B cell (primary cell): ENCODE measurements at regions not wholly inside any gene's neighbourhood (a gene's known extent, or its start where the extent isn't known, plus 50 kb on each side); places are given as distances from the start of the nearest gene placed in this dataset.

ENCODE experiments used
- ATAC-seq: fragments of 200-7000 bp; cut with Tn5 transposase; one replicate; pipeline ENCODE4 v1.10.0; 2021; ENCODE audit warnings: low read depth, mild to moderate bottlenecking, moderate number of reproducible peaks, moderate library complexity
- CTCF ChIA-PET: fragments of 350-600 bp; sonication (Branson Sonifier 250); formaldehyde crosslinking; loops from one replicate; lab custom pipeline; 2021; ENCODE audit warnings: antibody characterized with exemption, inconsistent platforms; lab: Charles Lee
- POLR2A ChIA-PET: fragments of 350-600 bp; sonication (Branson Sonifier 250); formaldehyde crosslinking; loops from one replicate; lab custom pipeline; 2021; ENCODE audit warnings: antibody characterized with exemption; lab: Charles Lee
- DNase-seq: peaks from one replicate; pipeline ENCODE4 v3.0.0; 2013
- H2AFZ ChIP-seq: 2 replicates; pipeline ENCODE4 v1.6.1; 2012; ENCODE audit warnings: mild to moderate bottlenecking, low read depth, low read length; ENCODE audit not compliant: insufficient read depth, poor library complexity, severe bottlenecking
- H3K27ac ChIP-seq, 2 donors: 1 replicate in 1 of 2; 2 replicates in 1 of 2; pipeline ENCODE4 v1.5.1; 2012 to 2013; ENCODE audit warnings: low read length in 2 of 2, mild to moderate bottlenecking in 2 of 2, moderate library complexity in 1 of 2
- H3K27me3 ChIP-seq, 4 experiments: fragments of 200-600 bp in 1 of 4; sonication (generic) in 1 of 4; replicated peaks in 1 of 4; 1 replicate in 2 of 4; 2 replicates in 2 of 4; pipeline versions ENCODE4 v1.6.1 to v1.7.0; 2013 to 2016; ENCODE audit warnings: low read length in 3 of 4, mild to moderate bottlenecking in 2 of 4, mixed read lengths in 1 of 4, moderate library complexity in 1 of 4; ENCODE audit not compliant: insufficient read depth in 4 of 4, control insufficient read depth in 3 of 4; ENCODE audit errors: control extremely low read depth in 1 of 4
- H3K36me3 ChIP-seq, 2 experiments: replicated peaks in 1 of 2; 1 replicate in 1 of 2; 2 replicates in 1 of 2; pipeline versions ENCODE4 v1.6.1 to v1.7.1; 2013; ENCODE audit warnings: low read length in 1 of 2; ENCODE audit not compliant: insufficient read depth in 2 of 2, control insufficient read depth in 1 of 2; ENCODE audit errors: control extremely low read depth in 1 of 2, extremely low read depth in 1 of 2
- H3K4me1 ChIP-seq, 2 donors: fragments of 200-600 bp in 1 of 2; sonication (generic) in 1 of 2; 1 replicate in 1 of 2; 2 replicates in 1 of 2; pipeline versions ENCODE4 v1.5.1 to v1.6.1; 2013 to 2017; ENCODE audit warnings: low read length in 2 of 2; ENCODE audit not compliant: control insufficient read depth in 2 of 2, insufficient read depth in 2 of 2
- H3K4me2 ChIP-seq: replicated peaks from 2 replicates; pipeline ENCODE3; 2012; ENCODE audit warnings: mild to moderate bottlenecking, low read depth, low read length; ENCODE audit not compliant: poor library complexity, severe bottlenecking
- H3K4me3 ChIP-seq, 5 experiments: fragments of 200-600 bp in 1 of 5; sonication (generic) in 1 of 5; 1 replicate in 3 of 5; 2 replicates in 2 of 5; pipeline versions ENCODE4 v1.5.1 to v1.7.0; 2011 to 2016; ENCODE audit warnings: low read length in 4 of 5, mild to moderate bottlenecking in 4 of 5, low read depth in 2 of 5, control low read depth in 1 of 5, moderate library complexity in 1 of 5; ENCODE audit not compliant: insufficient read depth in 1 of 5; ENCODE audit errors: control extremely low read depth in 1 of 5, extremely low read depth in 1 of 5
- H3K79me2 ChIP-seq: fragments of 200-600 bp; sonication (generic); one replicate; pipeline ENCODE4 v1.6.0; 2016; ENCODE audit warnings: low read length; ENCODE audit not compliant: control insufficient read depth, insufficient read depth
- H3K9ac ChIP-seq: fragments of 200-600 bp; sonication (generic); 2 replicates; pipeline ENCODE4 v1.6.1; 2017; ENCODE audit warnings: mild to moderate bottlenecking, low read length, moderate library complexity
- H3K9me3 ChIP-seq, 3 donors: one replicate each; pipeline versions ENCODE4 v1.6.1 to v1.7.1; 2013; ENCODE audit warnings: low read length in 2 of 3; ENCODE audit not compliant: control insufficient read depth in 2 of 3, insufficient read depth in 1 of 3; ENCODE audit errors: control extremely low read depth in 1 of 3
- H4K20me1 ChIP-seq: 2 replicates; pipeline ENCODE4 v1.6.0; 2012; ENCODE audit warnings: mild to moderate bottlenecking, low read length; ENCODE audit not compliant: insufficient read depth, control insufficient read depth, poor library complexity, severe bottlenecking
- H3K27ac Mint-ChIP-seq: one replicate; pipeline ENCODE4 v1.8.0; 2021; ENCODE audit warnings: mixed read lengths
- H3K27me3 Mint-ChIP-seq: one replicate; pipeline ENCODE4 v1.8.0; 2021; ENCODE audit warnings: mixed read lengths
- H3K4me1 Mint-ChIP-seq: one replicate; pipeline ENCODE4 v1.8.0; 2021; ENCODE audit warnings: mixed read lengths
- H3K4me3 Mint-ChIP-seq: one replicate; pipeline ENCODE4 v1.8.0; 2021; ENCODE audit warnings: mixed read lengths
- H3K9me3 Mint-ChIP-seq: one replicate; pipeline ENCODE4 v1.8.0; 2022; ENCODE audit warnings: mixed read lengths; ENCODE audit not compliant: insufficient read depth
- CTCF ChIP-seq: fragments of 200-600 bp; IDR thresholded peaks from one replicate; pipeline ENCODE4 v1.8.0; 2022; ENCODE audit warnings: antibody characterized with exemption, mild to moderate bottlenecking
- EZH2 ChIP-seq: IDR thresholded peaks from 2 replicates; pipeline ENCODE4 v1.6.1; 2012; ENCODE audit warnings: borderline replicate concordance, low read depth, mild to moderate bottlenecking, moderate library complexity, low read length; ENCODE audit not compliant: insufficient read depth, poor library complexity, severe bottlenecking
- WGBS: methylation state at CpG from one replicate; pipeline ENCODE4 v1.1.5; 2013; ENCODE audit warnings: missing lambda C conversion rate; ENCODE audit not compliant: insufficient coverage; 5-methylcytosine and 5-hydroxymethylcytosine counted together
- intact Hi-C: fragments of 100-400 bp; cut with micrococcal nuclease; formaldehyde crosslinking; loops from one replicate; pipeline ENCODE4 v1.10.0; 2022

- Histone ChIP-seq H3K4me1 (no peaks in the 10 kb centered on the region), H3K4me2 (no peak overlapping the region), H2AFZ (no peak overlapping the region), H3K9ac (no peak overlapping the region), H3K79me2 (no peaks in the 10 kb centered on the region), H3K27me3 (peaks cover 0 to 14% (median 3%) of the 10 kb centered on the region in 4 experiments), H4K20me1 (no peaks in the 10 kb centered on the region), H3K27ac (no peak overlapping the region), H3K36me3 (no peaks in the 10 kb centered on the region), H3K4me3 (no peak overlapping the region), H3K9me3 (no peaks in the 10 kb centered on the region)
- peak; percentile 47 for ATAC-seq
- intact Hi-C loops = loop anchor here (1.0 to 10.0 kb wide), 4 partner anchors 844 to 1216 kb away; partner anchors contain the start of gene CNKSR2
- Mint-ChIP-seq H3K4me3 (no peak overlapping the region), H3K27ac (no peak overlapping the region), H3K27me3 (peaks cover 24% of the 10 kb centered on the region), H3K9me3 (no peaks in the 10 kb centered on the region), H3K4me1 (peaks cover 2% of the 10 kb centered on the region)
- no CpG with 5 or more reads among the region's 9 CpGs for WGBS
- peak; percentile 60 for DNase-seq
- TF ChIP-seq EZH2 (no peak), CTCF (peak; percentile 75)
- CTCF ChIA-PET = interaction anchor here (0.9 to 7.7 kb wide), 11 partner anchors 9 to 1215 kb away, joined by 3 to 129 read pairs (median 5); no protein-coding TSS in a partner anchor
- POLR2A ChIA-PET = no interaction called here
These were observed 263.8 kb upstream of the RPS6KA3 start for GRCh38 chrX:20530406-20530921.

GRCh38 chrX:20529711-20530110 lies 263.0 kb upstream of the RPS6KA3 start:
- Histone ChIP-seq H2AFZ (no peak overlapping the region), H3K4me2 (no peak overlapping the region), H3K27me3 (peaks cover 0 to 14% (median 3%) of the 10 kb centered on the region in 4 experiments), H3K27ac (no peak overlapping the region), H3K4me1 (no peaks in the 10 kb centered on the region), H3K9me3 (no peaks in the 10 kb centered on the region), H4K20me1 (no peaks in the 10 kb centered on the region), H3K4me3 (no peak overlapping the region), H3K9ac (no peak overlapping the region), H3K79me2 (no peaks in the 10 kb centered on the region), H3K36me3 (no peaks in the 10 kb centered on the region)
- TF ChIP-seq EZH2 (no peak), CTCF (no peak)
- peaks cover 24% of the 10 kb centered on the region for H3K27me3 Mint-ChIP-seq
- ChIA-PET POLR2A (no interaction called here), CTCF (interaction anchor here (0.9 to 7.7 kb wide), 11 partner anchors 9 to 1216 kb away, joined by 3 to 129 read pairs (median 5); no protein-coding TSS in a partner anchor)
- no peak for DNase-seq
- intact Hi-C loops = loop anchor here (1.0 to 10.0 kb wide), 5 partner anchors 845 to 1663 kb away; partner anchors contain the start of gene CNKSR2
- H3K4me3 Mint-ChIP-seq = no peak overlapping the region
- no peak for ATAC-seq
- H3K9me3 Mint-ChIP-seq = no peaks in the 10 kb centered on the region
- peaks cover 2% of the 10 kb centered on the region for H3K4me1 Mint-ChIP-seq
- no peak overlapping the region for H3K27ac Mint-ChIP-seq
- WGBS = no CpG with 5 or more reads among the region's 1 CpG
